ENCODE measurements at regions not wholly inside any gene's neighbourhood (a gene's known extent, or its start where the extent isn't known, plus 50 kb on each side); places are given as distances from the start of the nearest gene placed in this dataset.

GRCh38 chr10:4474829-4475228 lies 351.2 kb upstream of the AKR1E2 start:
- no peaks in the 10 kb centered on the region for H3K9me2 ChIP-seq (replicated peaks; ENCODE audit: insufficient read depth)
- H3K4me2 ChIP-seq, result no peak overlapping the region
- H3K4me3 ChIP-seq, result no peak overlapping the region
- H3K79me2 ChIP-seq, result no peaks in the 10 kb centered on the region
- H3K27me3 ChIP-seq, result no peaks in the 10 kb centered on the region
- H2AFZ ChIP-seq, result no peak overlapping the region
- no peaks in the 10 kb centered on the region for H4K20me1 ChIP-seq (ENCODE audit: insufficient read depth, poor library complexity, severe bottlenecking)
- DNase-seq (ENCODE audit: low spot score), result no peak
- no peaks in the 10 kb centered on the region for H3K36me3 ChIP-seq (replicated peaks; ENCODE audit: insufficient read depth, low read depth)
- H3K9me3 ChIP-seq (ENCODE audit: low read depth), result no peaks in the 10 kb centered on the region
- WGBS (ENCODE audit: low lambda C conversion rate, missing lambda C conversion rate), result 80% methylated on average over 8 of the region's 8 CpGs
- TF ChIP-seq EZH2phosphoT487 (IDR thresholded peaks at IDR 0.05; ENCODE audit: low read depth, severe bottlenecking, unreplicated experiment) (no peak), CTCF (IDR thresholded peaks at IDR 0.05; ENCODE audit: poor library complexity) (no peak), EZH2 (IDR thresholded peaks at IDR 0.05; ENCODE audit: borderline replicate concordance) (no peak)
- no peak overlapping the region for H3K27ac ChIP-seq
- H3K4me1 ChIP-seq (ENCODE audit: insufficient read depth), result no peaks in the 10 kb centered on the region

DNA sequence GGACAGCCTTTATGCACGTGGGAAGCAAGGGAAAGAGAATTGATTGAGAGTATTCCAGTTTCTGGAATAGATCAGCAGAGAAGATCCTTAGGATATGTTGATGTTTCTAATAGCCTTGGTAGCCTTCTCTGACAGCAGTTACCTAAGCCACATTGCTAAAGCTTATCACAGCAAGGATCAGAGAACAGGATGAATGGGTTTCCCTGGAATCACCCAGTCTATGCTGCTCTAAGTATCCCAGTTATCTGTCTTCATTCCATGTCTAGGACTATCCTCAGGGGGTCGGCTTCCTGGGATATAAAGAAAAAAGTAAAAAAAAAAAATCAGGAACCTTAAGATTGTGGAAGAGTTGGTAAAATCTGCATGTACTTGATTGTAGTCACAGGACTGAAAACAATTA lies 352.0 kb upstream of the AKR1E2 start:
- no peaks in the 10 kb centered on the region for H3K36me3 ChIP-seq (replicated peaks; ENCODE audit: insufficient read depth, low read depth)
- H4K20me1 ChIP-seq (ENCODE audit: insufficient read depth, poor library complexity, severe bottlenecking), result no peaks in the 10 kb centered on the region
- H3K27me3 ChIP-seq, result no peaks in the 10 kb centered on the region
- no peak overlapping the region for H3K4me3 ChIP-seq
- TF ChIP-seq CTCF (IDR thresholded peaks at IDR 0.05; ENCODE audit: poor library complexity), result no peak
- TF ChIP-seq EZH2 (IDR thresholded peaks at IDR 0.05; ENCODE audit: borderline replicate concordance), result no peak
- no peak for TF ChIP-seq EZH2phosphoT487 (IDR thresholded peaks at IDR 0.05; ENCODE audit: low read depth, severe bottlenecking, unreplicated experiment)
- H3K27ac ChIP-seq, result no peak overlapping the region
- H3K79me2 ChIP-seq, result no peaks in the 10 kb centered on the region
- H3K4me2 ChIP-seq, result no peak overlapping the region
- no peak for DNase-seq (ENCODE audit: low spot score)
- H3K9me3 ChIP-seq (ENCODE audit: low read depth), result no peaks in the 10 kb centered on the region
- WGBS (ENCODE audit: low lambda C conversion rate, missing lambda C conversion rate), result 48% methylated on average over 2 of the region's 2 CpGs
- no peaks in the 10 kb centered on the region for H3K9me2 ChIP-seq (replicated peaks; ENCODE audit: insufficient read depth)
- no peaks in the 10 kb centered on the region for H3K4me1 ChIP-seq (ENCODE audit: insufficient read depth)
- no peak overlapping the region for H2AFZ ChIP-seq

DNA sequence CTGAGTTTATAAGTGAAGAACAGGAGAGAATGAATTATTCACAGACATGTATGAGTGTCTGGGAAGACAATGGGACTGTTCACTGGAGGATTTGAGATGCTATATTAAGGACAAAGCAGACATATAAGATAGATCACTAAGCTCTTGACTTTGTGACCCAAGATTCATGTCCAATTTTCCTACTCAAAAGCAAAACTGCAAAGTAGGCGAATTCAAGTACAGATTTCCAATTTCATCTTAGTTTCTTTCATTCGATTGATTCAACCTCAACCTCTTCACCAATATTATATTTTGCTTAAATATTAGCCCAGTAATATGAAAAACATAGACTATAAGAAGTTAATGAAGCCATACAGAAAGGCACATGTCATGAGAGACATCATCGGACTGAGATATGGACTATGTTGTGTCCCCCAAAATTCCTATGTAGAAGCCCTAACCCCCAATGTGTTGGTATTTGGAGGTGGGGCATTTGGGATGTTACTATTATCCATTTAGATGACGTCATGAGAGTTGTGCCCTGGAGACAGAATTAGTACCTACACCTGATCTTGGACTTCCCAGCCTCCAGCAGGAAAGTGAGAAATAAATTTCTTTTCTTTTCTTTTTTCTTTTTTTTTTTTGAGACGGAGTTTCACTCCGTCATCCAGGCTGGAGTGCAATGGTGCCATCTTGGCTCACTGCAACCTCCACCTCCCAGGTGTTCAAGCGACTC lies 353.7 kb upstream of the AKR1E2 start:
- H3K4me2 ChIP-seq, result no peak overlapping the region
- no peaks in the 10 kb centered on the region for H3K36me3 ChIP-seq (replicated peaks; ENCODE audit: insufficient read depth, low read depth)
- H3K4me1 ChIP-seq (ENCODE audit: insufficient read depth), result no peaks in the 10 kb centered on the region
- no peak for DNase-seq (ENCODE audit: low spot score)
- no peaks in the 10 kb centered on the region for H3K79me2 ChIP-seq
- no peaks in the 10 kb centered on the region for H3K9me3 ChIP-seq (ENCODE audit: low read depth)
- H3K27me3 ChIP-seq, result no peaks in the 10 kb centered on the region
- TF ChIP-seq EZH2 (IDR thresholded peaks at IDR 0.05; ENCODE audit: borderline replicate concordance), result no peak
- TF ChIP-seq EZH2phosphoT487 (IDR thresholded peaks at IDR 0.05; ENCODE audit: low read depth, severe bottlenecking, unreplicated experiment), result no peak
- no peak for TF ChIP-seq CTCF (IDR thresholded peaks at IDR 0.05; ENCODE audit: poor library complexity)
- H4K20me1 ChIP-seq (ENCODE audit: insufficient read depth, poor library complexity, severe bottlenecking), result no peaks in the 10 kb centered on the region
- H3K4me3 ChIP-seq, result no peak overlapping the region
- no peak overlapping the region for H3K27ac ChIP-seq
- H3K9me2 ChIP-seq (replicated peaks; ENCODE audit: insufficient read depth), result no peaks in the 10 kb centered on the region
- H2AFZ ChIP-seq, result no peak overlapping the region
- 94% methylated on average over 7 of the region's 7 CpGs for WGBS (ENCODE audit: low lambda C conversion rate, missing lambda C conversion rate)
